HS-27A (cell line): ENCODE measurements at regions not wholly inside any gene's neighbourhood (a gene's known extent, or its start where the extent isn't known, plus 50 kb on each side); places are given as distances from the start of the nearest gene placed in this dataset.

Experiments
- DNase-seq: peaks from one replicate; pipeline ENCODE4 v3.0.0-alpha.2; 2012; ENCODE audit warnings: low read depth, missing footprints

DNA sequence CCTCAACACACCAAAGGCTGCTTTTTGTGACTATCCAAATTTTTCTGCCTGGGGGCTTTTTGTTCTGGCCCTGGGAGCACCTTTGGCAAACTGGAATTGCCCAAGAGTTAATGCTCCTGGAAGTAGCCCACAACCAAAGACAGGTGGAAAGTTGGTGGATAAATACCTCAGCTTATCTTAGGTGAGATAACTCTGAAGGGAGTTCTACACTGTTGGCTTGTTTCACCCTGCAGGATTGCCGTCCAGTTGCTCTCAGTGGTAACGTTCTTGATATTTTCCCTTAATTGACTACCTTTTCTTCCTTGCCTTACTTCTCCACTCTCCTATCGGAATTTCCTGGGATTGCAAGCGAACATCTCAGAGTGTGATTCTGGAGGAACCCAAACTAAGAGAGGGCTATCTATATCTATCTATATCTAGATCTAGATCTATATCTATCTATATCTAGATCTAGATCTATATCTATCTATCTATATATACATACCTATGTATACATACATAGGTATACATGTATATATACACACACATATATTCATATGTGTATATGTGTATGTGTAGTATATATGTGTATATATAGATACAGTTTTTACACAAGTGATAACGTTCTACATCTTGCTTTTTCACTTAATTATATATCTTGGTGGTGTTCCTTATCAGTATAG is 82.6 kb upstream of the DHX15 start:
- no peak for DNase-seq

DNA sequence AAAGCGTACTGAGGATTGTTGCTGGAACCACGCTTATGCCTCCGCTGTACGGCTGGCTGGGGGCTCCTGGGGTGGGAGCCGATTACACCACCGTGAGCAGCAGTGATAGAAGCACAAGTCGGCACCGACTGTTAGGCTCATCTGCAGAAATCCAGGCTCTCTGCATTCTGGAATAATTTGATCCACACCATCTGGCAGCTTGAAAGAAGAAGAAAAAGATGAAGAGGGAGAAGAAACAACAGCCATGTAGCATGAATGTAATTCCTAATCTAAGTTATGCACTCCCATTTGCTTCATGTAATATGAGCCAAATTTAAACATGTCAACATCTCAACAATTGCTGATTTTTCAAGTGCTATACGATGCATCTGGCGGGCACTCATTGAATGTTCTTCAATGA is 84.6 kb upstream of the DHX15 start:
- DNase-seq, result no peak

DNA sequence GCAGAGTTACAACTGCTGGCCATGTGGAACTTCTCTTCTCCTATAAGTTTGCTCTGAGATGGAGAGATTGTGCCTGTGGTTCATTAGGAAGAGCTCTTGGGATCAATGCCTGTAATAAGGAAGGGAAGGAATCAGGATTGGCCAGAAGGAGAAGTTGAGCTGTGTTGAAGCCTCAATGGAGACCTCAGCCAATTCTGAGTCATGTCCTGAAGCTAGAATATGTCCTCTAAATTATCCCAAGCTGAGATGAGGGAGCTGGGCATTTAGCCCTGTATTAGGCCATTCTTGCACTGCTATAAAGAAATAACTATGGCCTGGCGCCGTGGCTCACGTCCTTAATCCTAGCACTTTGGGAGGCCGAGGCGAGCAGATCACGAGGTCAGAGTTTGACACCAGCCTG is 85.4 kb upstream of the DHX15 start:
- no peak for DNase-seq

DNA sequence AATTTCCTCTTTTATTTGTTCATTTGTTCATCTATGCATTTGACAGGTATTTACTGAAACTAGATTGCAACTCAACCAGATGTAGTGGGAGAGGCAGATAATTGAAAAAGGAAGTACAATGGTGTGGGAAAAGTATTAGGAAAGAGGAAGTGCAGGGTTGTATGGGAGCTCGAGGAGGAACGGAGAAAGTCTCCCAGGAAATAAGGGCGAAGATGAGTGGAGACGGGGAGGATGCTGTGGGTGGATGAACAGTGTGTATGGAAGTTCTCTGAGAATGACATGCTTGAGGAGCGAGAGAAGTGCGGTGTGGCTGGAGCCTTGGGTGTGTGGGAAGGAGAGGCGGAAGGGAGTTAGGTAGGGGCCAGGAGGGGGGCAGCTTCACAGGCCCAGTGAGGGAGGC is 87.5 kb upstream of the DHX15 start:
- DNase-seq, result no peak

DNA sequence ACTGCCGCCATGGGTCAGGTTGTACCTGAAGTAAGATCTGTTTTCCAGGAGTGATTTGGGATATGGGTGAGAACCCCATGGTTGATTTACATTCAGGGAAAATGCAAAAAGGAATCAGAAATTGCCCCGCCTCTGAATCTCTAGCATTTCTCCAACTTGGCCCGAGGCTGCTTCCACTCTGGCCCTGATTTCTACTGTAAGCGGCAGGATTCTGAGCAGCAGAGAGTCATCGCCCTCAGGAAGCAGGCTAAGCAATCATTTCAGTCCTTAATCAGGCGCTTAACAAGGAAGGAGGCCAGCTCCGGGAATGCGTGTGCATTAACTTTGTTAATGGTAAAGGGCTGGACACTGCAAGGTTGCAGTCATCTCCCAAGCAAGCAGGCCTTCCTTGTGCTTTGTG is 88.5 kb upstream of the DHX15 start:
- no peak for DNase-seq

DNA sequence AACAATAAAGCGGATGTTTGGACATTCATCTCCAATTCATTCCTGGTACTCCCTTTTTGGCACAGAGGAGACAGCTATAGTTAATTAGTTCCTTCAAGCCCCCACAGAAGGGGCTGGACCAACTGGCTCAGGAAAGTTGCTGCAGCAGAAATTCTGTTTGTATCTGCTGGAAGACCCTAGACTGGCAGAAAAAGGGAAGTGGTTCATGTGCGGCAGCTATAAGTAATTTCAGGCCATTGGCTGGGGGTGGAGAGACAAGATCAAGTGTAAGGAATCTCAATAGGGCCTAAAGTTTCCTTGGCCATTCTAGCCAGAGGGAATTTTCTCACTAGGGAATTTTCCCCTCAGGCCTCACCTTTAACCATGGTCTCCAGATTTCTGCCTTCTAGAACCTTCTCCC is 89.9 kb upstream of the DHX15 start:
- no peak for DNase-seq

DNA sequence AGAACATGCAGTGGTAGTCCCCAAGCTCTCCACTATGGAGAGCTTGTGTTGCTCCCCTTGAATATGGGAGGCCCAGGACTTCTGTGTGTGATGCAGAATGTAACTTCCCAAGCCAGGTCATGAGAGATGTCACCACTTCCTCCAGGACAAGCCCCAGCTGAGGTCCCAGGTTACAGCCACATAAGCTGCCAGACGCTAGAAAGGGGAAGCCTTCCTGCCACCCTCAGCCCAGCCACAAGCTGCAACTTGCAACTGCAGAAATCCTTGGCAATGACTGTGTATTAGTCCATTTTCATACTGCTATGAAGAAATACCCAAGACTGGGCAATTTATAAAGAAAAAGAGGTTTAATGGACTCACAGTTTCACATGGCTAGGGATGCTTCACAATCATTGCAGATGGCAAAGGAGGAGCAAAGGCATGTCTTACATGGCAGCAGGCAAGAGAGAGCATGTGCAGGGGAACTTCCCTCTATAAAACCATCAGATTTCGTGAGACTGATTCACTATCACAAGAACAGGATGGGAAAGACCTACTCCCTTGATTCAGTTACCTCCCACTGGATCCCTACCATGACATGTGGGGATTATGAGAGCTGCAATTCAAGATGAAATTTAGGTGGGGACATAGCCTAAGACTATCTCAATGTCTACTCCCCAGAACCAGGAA is 91.5 kb upstream of the DHX15 start:
- DNase-seq, result no peak

DNA sequence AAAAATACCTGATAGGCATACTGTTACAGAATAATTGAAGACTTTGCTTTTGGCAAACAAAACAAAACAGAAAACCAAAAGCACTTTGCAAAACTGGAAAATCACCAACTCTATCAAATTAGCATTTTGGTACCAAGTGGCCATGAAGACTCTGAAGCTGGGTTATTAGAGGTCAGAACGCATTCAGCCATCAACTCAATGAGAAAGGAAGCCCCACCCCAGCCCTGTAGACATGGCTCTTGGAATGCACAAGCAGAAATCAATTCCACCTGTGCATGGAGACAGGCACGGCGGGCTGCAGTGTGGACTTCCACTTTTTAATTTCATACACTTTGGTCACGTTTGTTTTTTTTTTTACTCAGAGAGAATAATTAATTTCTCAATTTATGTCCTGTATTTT is 93.6 kb upstream of the DHX15 start:
- no peak for DNase-seq

DNA sequence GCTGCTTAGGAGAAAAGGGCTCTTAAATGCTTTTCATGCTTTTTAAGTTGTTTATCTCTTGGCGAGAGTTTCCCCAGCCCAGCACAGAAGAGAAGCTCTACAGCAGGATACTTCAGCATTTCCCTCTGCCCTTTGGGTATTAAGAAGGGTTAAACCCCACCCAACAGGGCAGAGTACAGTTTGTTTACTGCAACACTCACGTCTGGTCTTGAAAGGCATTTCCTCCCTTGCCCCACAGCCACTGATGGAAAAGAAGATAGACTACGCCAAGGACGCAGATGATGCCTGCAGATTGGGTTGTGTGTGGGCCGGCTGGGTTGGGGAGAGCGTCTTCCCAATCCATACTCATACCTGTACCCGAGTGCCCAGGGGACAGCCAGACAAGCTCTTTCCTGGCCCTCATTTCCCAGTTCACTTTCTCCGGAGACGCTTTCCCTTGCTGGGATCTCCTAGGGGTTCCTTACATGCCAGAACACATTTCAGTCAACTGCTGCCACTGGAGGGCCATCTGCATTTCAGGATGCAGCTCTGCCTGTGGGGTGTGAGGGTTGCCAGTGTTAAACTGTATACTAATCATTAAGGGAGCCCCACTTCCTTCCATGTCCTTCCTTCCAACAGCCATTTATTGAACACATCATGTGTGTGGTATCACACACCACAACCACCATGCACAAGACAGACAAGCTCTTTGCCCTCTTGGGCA is 96.5 kb upstream of the DHX15 start:
- no peak for DNase-seq

DNA sequence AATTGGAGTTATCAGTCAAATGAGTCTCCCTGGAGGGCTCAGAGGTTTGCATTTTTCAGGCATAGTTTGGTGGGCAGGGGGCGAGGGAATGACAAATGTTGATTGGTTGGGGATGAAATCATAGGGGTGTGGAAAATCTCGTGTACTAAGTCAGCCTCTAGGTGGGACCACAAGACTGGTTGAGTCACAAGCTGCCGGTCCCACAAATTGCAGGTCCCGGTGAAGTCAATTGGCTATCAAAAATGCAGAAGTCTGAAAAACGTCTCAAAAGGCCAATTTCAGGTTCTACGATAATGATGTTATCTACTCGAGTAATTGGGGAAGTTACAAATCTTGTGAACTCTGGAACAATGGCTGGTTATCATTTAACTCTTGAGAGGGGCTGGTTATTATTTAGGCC is 98.8 kb upstream of the DHX15 start:
- no peak for DNase-seq

DNA sequence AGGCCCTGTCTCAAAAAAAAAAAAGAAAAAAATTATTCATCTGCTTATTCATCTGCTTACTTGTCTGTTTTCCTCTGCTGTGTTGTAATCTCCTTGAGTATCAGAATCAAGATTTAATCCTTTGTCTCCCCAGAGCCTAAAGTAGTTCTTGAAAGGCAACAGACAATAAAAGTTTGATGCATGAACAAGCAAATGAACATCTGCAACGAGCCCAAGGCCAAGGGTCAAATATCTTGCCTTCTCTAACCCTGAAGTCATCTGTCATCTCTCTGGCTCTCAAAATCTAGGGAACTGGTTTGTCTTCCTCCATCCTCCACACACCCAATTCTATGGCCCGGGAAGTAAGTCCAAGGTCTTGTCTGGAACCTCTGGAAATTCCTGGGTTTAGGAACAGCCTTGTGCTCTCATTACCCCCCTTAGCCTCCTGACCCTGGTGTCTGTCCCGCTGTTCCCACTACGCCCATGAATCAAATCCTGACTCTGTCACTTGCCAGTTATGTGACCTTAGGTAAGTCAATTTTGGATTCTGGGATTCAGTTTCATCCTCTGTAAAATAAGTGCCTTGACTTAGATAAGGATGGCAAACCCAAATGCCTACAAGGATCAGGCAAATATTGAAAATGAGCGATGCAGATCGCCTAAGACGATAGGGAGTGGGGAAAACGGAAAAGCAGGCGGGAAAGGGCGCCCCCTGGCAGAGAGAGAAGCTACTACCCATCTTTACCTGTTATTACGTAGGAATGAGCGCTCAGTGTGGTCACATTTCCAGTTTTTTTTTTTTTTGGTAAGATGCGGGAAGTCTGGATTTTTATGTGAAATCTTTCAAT is 102.7 kb upstream of the DHX15 start:
- no peak for DNase-seq

DNA sequence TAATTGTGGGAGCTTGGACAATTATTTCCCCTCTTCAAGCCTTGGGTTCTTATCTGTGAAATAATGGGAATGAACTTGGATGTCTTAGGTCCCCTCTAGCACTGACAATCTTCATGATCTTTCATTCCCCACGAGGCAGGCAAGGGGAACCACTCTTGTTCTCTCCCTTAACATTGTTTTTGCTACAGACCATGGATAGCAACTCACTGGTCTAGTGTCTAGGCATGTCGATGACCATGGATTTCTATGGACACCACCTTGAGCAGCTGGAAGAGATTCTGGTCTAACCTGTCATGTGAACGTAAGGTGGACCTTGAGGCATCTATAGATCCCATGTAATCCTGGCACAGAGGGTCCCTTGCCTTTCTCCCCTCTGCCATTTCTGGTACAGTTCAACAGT is 104.1 kb upstream of the DHX15 start:
- no peak for DNase-seq

DNA sequence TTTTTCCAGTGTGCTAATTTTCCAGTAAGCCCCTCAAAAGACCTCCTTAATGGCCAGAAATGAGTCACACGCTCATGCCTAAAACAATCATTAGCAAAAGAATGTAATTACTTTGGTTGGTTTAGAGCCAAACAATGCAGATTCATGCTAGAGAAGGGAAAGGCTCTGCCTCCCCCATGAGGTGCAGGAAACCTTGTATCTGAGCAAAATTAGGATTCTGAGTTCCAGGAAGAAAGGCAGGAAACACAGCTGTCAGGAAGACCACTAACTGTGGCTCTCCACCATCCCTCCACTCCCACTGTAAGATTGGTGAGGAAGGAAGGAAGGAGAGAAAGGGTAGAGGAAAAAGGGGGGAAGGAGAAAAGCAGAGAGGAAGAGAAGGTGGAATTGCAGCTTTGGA is 104.9 kb upstream of the DHX15 start:
- no peak for DNase-seq

DNA sequence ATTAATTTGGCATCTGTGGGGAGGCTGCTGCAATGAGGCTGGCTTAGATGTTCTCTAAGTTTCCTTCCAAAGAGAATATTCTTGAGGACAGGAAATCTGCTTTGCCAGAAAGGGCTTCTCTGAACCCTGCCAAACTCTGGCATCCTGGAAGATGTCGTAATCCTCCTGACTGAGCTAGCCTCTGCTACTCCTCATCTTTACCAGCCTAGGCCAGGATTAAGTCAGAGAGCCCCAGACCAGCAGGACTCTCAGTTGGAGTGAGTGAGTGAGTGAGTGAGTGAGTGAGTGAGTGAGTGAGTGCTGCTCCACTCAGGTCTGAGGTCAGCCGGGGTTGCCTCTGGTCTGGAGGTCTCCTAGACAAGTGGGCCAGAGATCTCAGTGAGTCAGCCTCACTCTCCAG is 104.9 kb upstream of the SOD3 start:
- DNase-seq, result no peak

DNA sequence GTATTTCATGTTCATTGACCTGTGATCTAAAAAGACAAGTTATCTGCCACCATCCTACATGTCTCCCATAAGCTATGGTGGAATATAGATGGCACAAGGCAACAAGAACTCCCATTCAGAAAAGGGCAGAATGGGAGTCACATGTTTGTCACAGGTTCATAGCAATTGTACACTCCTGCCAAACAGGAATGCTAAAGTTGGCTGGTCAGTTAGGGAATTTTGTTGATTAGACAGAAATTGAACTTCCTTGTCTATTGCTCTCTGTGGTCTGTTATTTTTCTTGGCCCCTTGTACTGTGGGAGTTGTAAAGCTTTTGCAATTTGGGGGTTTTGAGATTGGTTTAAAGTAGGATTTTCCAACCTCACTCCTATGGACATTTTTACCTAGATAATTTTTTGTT is 101.7 kb upstream of the SOD3 start:
- DNase-seq, result no peak

DNA sequence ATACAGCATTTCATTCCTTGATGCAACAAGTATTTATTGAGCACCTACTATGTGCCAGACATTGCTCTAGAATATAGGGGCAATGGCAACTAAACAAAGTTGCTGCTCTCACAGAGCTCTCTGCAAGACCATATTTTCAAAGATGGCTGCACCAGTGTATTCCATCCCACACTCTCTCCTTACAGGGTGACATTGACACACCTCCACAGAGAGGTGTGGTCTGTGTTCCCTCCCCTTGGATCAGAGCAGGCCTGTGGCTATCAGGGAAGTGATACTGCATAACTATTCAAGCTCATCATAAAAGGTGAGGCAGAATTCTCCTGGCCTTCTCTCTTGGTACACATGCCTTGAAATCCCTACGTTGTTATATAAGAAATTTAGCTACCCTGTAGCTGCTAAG is 95.3 kb upstream of the SOD3 start:
- DNase-seq, result no peak

DNA sequence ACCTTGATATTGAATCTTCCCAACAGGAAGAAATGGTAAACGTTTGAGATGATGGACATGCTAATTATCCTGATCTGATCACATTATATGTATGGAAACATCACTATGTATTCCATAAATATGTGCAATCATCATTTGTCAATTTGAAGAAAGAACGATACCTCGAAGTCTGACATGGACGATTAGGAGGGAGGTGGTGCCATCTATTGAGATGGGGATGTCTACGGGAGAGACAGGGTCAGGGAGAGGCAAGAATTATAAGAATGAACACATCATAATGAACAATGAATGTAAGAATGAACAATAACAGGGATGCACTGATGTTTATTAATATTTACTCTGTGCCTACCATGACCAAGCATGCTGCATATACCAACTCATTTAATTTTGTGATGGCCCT is 93.7 kb upstream of the SOD3 start:
- no peak for DNase-seq

DNA sequence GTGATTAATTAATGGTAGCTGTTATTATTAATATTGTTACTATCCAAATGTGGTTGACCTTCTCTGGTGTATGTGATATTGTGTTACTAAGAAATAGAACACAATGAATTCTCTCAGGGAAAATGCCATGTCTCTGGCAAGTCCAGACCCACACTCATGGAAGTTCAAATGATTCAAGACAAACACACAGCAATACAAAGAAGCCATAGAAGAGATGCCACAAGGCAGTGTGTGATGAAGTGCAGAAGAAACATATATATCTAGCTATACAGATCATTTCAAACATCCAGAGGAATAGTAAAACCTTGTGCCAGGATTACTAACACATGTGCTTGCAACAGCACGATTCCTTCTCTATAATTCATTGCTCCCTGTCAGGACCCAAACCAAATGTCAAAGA is 93.1 kb upstream of the SOD3 start:
- DNase-seq, result no peak

DNA sequence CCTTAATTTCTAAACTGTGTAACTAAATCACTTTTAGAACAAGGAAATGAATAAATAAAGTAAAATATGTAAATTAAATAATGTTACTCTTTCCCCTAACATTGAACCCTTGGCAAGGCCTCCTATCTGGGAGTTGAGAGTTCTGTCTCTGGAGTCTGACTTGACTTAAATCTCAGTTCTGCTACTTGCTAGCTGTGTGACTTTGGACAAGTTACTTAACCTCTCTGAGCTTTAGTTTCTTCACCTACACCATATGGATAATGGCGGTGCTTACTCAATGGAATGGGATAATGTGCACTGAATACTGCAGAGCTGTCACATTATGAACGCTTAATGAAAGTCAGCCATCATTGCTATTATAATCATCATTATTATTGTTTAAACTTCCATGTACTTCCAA is 92.1 kb upstream of the SOD3 start:
- DNase-seq, result no peak

DNA sequence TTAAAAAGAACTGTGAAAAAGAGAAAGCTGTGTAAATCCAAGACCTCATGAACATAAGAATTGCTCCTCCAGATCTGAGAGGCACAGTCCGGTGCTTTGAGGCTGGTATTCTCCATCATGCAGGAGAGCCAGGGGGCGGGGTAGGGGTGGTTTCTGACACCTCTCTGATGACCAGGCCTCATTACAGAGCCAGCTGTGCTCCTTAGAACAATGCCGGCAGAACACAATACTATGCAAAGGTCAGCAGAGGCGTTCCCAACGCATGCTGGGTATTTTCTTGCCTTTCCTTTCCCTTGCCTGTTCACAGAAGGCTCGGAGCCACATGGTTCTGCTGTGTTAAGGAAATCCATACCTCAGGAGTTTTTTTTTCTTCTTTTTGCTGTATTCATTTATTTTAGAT is 91.2 kb upstream of the SOD3 start:
- no peak for DNase-seq

DNA sequence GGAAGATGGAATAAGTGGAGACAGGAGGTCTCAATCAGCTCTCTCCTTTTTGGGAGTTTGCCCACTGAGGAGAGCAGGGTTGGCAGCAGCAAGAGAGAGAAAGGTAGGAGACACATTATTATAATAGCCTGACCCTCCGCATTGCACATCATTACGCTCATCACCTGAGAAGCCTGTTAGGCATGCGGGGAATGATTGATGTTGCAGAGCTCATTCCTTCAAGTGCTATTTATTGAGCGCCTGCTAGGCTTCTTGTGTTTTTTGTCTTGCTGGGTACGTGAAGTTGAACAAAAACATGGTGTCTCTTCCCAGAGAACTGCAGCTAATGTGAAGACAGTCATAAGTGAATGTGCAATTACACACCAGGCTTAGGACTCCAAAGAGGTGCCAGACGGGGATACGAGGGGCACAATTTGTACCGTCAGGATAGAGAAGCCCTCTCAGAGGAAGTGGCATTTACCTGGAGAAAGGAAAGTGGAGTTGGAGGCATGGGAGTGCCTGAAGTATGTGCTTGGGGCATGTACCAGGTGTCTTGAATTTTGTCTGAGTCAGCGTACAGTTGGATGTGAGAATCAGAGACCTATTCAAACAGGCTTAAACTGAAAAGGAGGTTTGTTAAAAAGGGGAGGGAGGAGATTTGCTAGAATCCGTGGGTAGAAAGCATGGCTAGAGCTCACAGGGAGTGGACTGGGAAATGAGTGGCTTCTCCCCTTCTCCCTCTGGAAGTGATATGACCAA is 90.2 kb upstream of the SOD3 start:
- DNase-seq, result no peak

DNA sequence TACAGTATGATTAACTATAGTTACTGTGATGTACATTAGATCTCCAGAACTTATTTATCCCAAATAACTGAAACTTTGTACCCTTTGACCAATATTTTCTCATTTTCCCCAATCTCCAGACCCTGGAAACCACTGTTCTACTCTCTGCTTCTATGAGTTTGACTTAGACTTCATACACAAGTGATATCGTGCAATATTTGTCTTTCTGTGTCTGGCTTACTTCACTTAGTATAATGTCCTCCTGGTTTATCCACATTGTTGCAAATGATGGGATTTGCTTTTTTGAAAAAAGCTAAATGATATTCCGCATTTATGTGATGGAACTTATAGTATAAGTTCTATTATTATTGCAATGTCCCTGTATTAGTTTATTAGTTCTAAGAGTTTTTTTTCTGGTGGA is 81.8 kb upstream of the SOD3 start:
- no peak for DNase-seq
